ENCODE measurements at regions not wholly inside any gene's neighbourhood (a gene's known extent, or its start where the extent isn't known, plus 50 kb on each side); places are given as distances from the start of the nearest gene placed in this dataset.
"Not testable (repeated sequence)": the region's sequence is repeated elsewhere in the genome, so short reads cannot be mapped to it uniquely, and the experiment has no call there.

- no peak for DNase-seq
Observed at GRCh38 chr2:33729353-33729752, 130.3 kb upstream of the FAM98A start.

GRCh38 chr2:33728106-33728505, 129.0 kb upstream of the FAM98A start:
- DNase-seq = no peak

GRCh38 chr2:33727361-33728032, 128.4 kb upstream of the FAM98A start:
- no peak for DNase-seq

- no peak for DNase-seq
Observed at GRCh38 chr2:33726415-33726814, 127.3 kb upstream of the FAM98A start.

GRCh38 chr2:33723329-33723728, 124.2 kb upstream of the FAM98A start:
- no peak for DNase-seq

- no peak for DNase-seq
Observed at GRCh38 chr2:33719067-33719466, 120.0 kb upstream of the FAM98A start.

- DNase-seq = no peak
Observed at GRCh38 chr2:33712674-33713073, 113.6 kb upstream of the FAM98A start.

GRCh38 chr2:33709951-33710350, 110.9 kb upstream of the FAM98A start:
- DNase-seq = no peak

GRCh38 chr2:33707312-33707711, 108.2 kb upstream of the FAM98A start:
- no peak for DNase-seq

- no peak for DNase-seq
Observed at GRCh38 chr2:33706410-33706809, 107.3 kb upstream of the FAM98A start.

- no peak for DNase-seq
Observed at GRCh38 chr2:33704406-33704855, 105.3 kb upstream of the FAM98A start.

GRCh38 chr2:33696234-33696633, 97.1 kb upstream of the FAM98A start:
- no peak for DNase-seq

GRCh38 chr2:33694904-33695303, 95.8 kb upstream of the FAM98A start:
- no peak for DNase-seq

- not testable (repeated sequence) for DNase-seq
Observed at GRCh38 chr2:33690686-33691085, 91.6 kb upstream of the FAM98A start.

- DNase-seq = no peak
Observed at GRCh38 chr2:33681364-33681757, 82.3 kb upstream of the FAM98A start.

- no peak for DNase-seq
Observed at GRCh38 chr2:33680644-33681363, 81.7 kb upstream of the FAM98A start.

GRCh38 chr2:33678436-33678835, 79.3 kb upstream of the FAM98A start:
- no peak for DNase-seq

- DNase-seq = no peak
Observed at GRCh38 chr2:33673937-33674336, 74.8 kb upstream of the FAM98A start.

GRCh38 chr2:33672896-33673295, 73.8 kb upstream of the FAM98A start:
- no peak for DNase-seq

- DNase-seq = no peak
Observed at GRCh38 chr2:33672389-33672788, 73.3 kb upstream of the FAM98A start.

- no peak for DNase-seq
Observed at GRCh38 chr2:33671198-33671597, 72.1 kb upstream of the FAM98A start.

- DNase-seq = no peak
Observed at GRCh38 chr2:33670392-33670937, 71.4 kb upstream of the FAM98A start.

GRCh38 chr2:33666879-33667278, 67.8 kb upstream of the FAM98A start:
- no peak for DNase-seq

GRCh38 chr2:33665039-33665438, 65.9 kb upstream of the FAM98A start:
- DNase-seq = no peak

Data from T-helper 9 cell (primary cell).